ENCODE measurements at regions not wholly inside any gene's neighbourhood (a gene's known extent, or its start where the extent isn't known, plus 50 kb on each side); places are given as distances from the start of the nearest gene placed in this dataset.

DNA sequence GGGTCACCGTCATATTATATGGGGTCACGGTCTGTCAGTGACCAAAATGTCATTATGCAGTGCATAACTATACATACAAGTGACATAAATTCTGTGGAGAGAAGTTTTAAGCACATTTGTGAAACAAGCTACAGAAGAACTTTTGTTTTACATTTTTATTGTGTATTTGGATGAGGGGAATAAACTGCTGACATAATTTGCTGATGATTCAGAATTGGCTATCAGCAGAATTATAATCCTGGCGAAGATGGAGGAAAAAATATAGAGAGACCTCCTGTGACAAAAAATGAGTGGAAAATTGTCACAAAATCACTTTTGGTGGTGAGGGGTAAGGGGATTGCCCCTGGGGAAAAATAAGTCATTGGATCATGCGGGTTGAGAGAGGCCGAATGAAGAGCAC, 116.3 kb upstream of the ANKRD55 start:
- no peak for TF ChIP-seq POLR2AphosphoS5 (IDR thresholded peaks at IDR 0.05; ENCODE audit: low read depth, low read length)
- TF ChIP-seq TAF1 (IDR thresholded peaks at IDR 0.05; ENCODE audit: borderline replicate concordance, insufficient read depth, low read length), result no peak

Measured in PFSK-1 (cell line).